Panc1 (cell line): ENCODE measurements at regions not wholly inside any gene's neighbourhood (a gene's known extent, or its start where the extent isn't known, plus 50 kb on each side); places are given as distances from the start of the nearest gene placed in this dataset.

Source experiments
- ATAC-seq: fragments of 200-7000 bp; cut with Tn5 transposase; 2 replicates; pipeline ENCODE4 v1.9.1; 2020; ENCODE audit warnings: mild to moderate bottlenecking, moderate library complexity
- BruUV-seq: library from RNA; stranded (reverse); fragments of 400-500 nt; replicated peaks from 2 replicates; lab custom pipeline; 2021; lab: Mats Ljungman, UMichigan
- CTCF ChIA-PET: fragments of 300-600 bp; sonication (Branson Sonifier 250); formaldehyde crosslinking; loops from one replicate; lab custom pipeline; 2022; ENCODE audit warnings: antibody characterized with exemption; lab: Charles Lee
- POLR2A ChIA-PET: fragments of 300-600 bp; sonication (Branson Sonifier 250); formaldehyde crosslinking; loops from one replicate; lab custom pipeline; 2022; ENCODE audit warnings: antibody characterized with exemption; lab: Charles Lee
- DNase-seq: peaks from one replicate; pipeline ENCODE4 v3.0.0-alpha.2; 2010; ENCODE audit warnings: low read depth, low spot score
- H3K27ac ChIP-seq: 2 replicates; pipeline ENCODE4 v1.5.1; 2011; ENCODE audit warnings: mild to moderate bottlenecking, low read length, inconsistent platforms
- H3K27me3 ChIP-seq: fragments of 200-500 bp; sonication (Bioruptor generic); 2 replicates; pipeline ENCODE4 v1.6.0; 2014; ENCODE audit warnings: low read length, inconsistent platforms; ENCODE audit not compliant: control insufficient read depth, insufficient read depth
- H3K36me3 ChIP-seq: fragments of 200-500 bp; sonication (Bioruptor generic); 2 replicates; pipeline ENCODE4 v1.5.1; 2014; ENCODE audit warnings: inconsistent platforms, mild to moderate bottlenecking, low read length, moderate library complexity; ENCODE audit not compliant: control insufficient read depth, insufficient read depth
- H3K4me1 ChIP-seq: 2 replicates; pipeline ENCODE4 v1.5.1; 2011; ENCODE audit warnings: inconsistent platforms, mild to moderate bottlenecking, low read length, moderate library complexity; ENCODE audit not compliant: control insufficient read depth, insufficient read depth
- H3K4me3 ChIP-seq, 2 experiments: 2 replicates each; pipeline ENCODE4 v1.5.1; 2011 to 2012; ENCODE audit warnings: low read depth in 2 of 2, low read length in 2 of 2, mild to moderate bottlenecking in 2 of 2, inconsistent platforms in 1 of 2, moderate library complexity in 1 of 2
- H3K9me3 ChIP-seq: fragments of 200-500 bp; sonication (Bioruptor generic); 2 replicates; pipeline ENCODE4 v1.5.1; 2014; ENCODE audit warnings: low read depth, mild to moderate bottlenecking, inconsistent platforms, low read length, moderate library complexity; ENCODE audit not compliant: control insufficient read depth, insufficient read depth
- CTCF ChIP-seq: fragments of 450-650 bp; IDR thresholded peaks from 2 replicates; pipeline ENCODE4 v1.5.1; 2017; ENCODE audit warnings: mild to moderate bottlenecking
- POLR2AphosphoS5 ChIP-seq: IDR thresholded peaks from 2 replicates; pipeline ENCODE4 v1.6.1; 2012; ENCODE audit warnings: mild to moderate bottlenecking, low read depth, low read length, moderate library complexity
- REST ChIP-seq, 2 experiments: IDR thresholded peaks; 2 replicates each; pipeline ENCODE4 v1.6.1; 2011 to 2012; ENCODE audit warnings: low read depth in 2 of 2, control low read depth in 1 of 2, low read length in 1 of 2, mild to moderate bottlenecking in 1 of 2, moderate library complexity in 1 of 2; ENCODE audit not compliant: insufficient read depth in 1 of 2
- SIN3A ChIP-seq: IDR thresholded peaks from 2 replicates; pipeline ENCODE4 v1.6.1; 2012; ENCODE audit warnings: low read depth, mild to moderate bottlenecking, low read length, moderate library complexity, borderline replicate concordance; ENCODE audit not compliant: insufficient read depth
- TCF7L2 ChIP-seq: IDR thresholded peaks from 2 replicates; pipeline ENCODE4 v1.6.1; 2011; ENCODE audit warnings: mild to moderate bottlenecking, low read depth, low read length, inconsistent platforms
- in situ Hi-C: cut with HindIII; loops from 2 replicates; pipeline ENCODE4 v1.10.0; 2016; ENCODE audit warnings: low sequenced_read_pairs, low pct_unique_long_range_greater_than_20kb
- intact Hi-C: fragments of 100-400 bp; cut with micrococcal nuclease; formaldehyde crosslinking; loops from one replicate; pipeline ENCODE4 v1.10.0; 2022; ENCODE audit not compliant: unreplicated experiment

- Histone ChIP-seq H3K36me3 (no peaks in the 10 kb centered on the region), H3K27ac (no peak overlapping the region), H3K9me3 (peaks cover 9% of the 10 kb centered on the region; the same call in 1 of the 2 replicates), H3K27me3 (no peaks in the 10 kb centered on the region), H3K4me3 (no peak overlapping the region), H3K4me1 (no peaks in the 10 kb centered on the region)
- no peak for TF ChIP-seq POLR2AphosphoS5
- TF ChIP-seq TCF7L2, result no peak
- TF ChIP-seq SIN3A, result no peak
- TF ChIP-seq REST (IDR thresholded peaks at IDR 0.05; ENCODE audit: insufficient read depth in 1 of 2, low read depth in 2 of 2, low read length in 1 of 2), result no peak
- no peak for TF ChIP-seq CTCF
- intact Hi-C loops (no loop called here), in situ Hi-C loops (no loop called here)
- CTCF ChIA-PET, result no interaction called here
- DNase-seq, result no peak
- no peak for ATAC-seq
- POLR2A ChIA-PET, result no interaction called here
- no TSS peak for BruUV-seq
Observed at GRCh38 chr3:135393898-135394525, 571.5 kb upstream of the PPP2R3A start.

- intact Hi-C loops (no loop called here), in situ Hi-C loops (no loop called here)
- BruUV-seq, result no TSS peak
- Histone ChIP-seq H3K27ac (no peak overlapping the region), H3K4me3 (no peak overlapping the region), H3K4me1 (no peaks in the 10 kb centered on the region), H3K9me3 (no peaks in the 10 kb centered on the region), H3K36me3 (no peaks in the 10 kb centered on the region; the same call in 1 of the 2 replicates), H3K27me3 (no peaks in the 10 kb centered on the region)
- ChIA-PET CTCF (no interaction called here), POLR2A (no interaction called here)
- DNase-seq (no peak), ATAC-seq (no peak)
- TF ChIP-seq TCF7L2, result no peak
- TF ChIP-seq CTCF, result no peak
- no peak for TF ChIP-seq POLR2AphosphoS5
- TF ChIP-seq SIN3A, result no peak
- no peak for TF ChIP-seq REST (IDR thresholded peaks at IDR 0.05; ENCODE audit: insufficient read depth in 1 of 2, low read depth in 2 of 2, low read length in 1 of 2)
Observed at GRCh38 chr3:135412475-135412874, 553.1 kb upstream of the PPP2R3A start.
